ENCODE measurements at regions not wholly inside any gene's neighbourhood (a gene's known extent, or its start where the extent isn't known, plus 50 kb on each side); places are given as distances from the start of the nearest gene placed in this dataset.

DNA sequence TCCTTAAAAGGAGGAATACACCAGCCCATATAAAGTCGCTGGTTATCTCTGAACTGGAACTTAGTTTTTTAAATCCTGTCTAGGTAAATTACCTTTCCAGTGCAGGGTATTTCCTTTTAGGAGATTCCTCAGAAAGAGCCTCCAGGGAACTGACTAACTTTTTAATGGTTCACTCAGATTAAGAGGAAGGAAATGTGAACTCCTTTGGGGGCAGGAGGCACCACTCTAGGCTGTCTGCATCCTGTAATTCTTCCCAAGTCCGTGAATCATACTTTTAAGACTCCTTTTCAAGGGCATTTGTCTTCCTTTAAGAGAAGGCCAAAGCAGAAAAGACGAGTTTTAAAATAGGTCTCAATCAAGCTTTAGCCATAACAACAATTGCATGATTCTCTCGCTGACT lies 871.2 kb upstream of the NR2F2 start:
- Histone ChIP-seq H3K36me3 (replicated peaks in 1 of 2; ENCODE audit: insufficient read depth in 1 of 2, low read depth in 2 of 2) (no peaks in the 10 kb centered on the region), H3K27me3 (peaks cover 0 to 4% of the 10 kb centered on the region in 2 donors), H3K4me3 (no peak overlapping the region), H3K27ac (no peak overlapping the region), H3K9me3 (no peaks in the 10 kb centered on the region), H3K4me1 (peaks cover 4% of the 10 kb centered on the region)
- ATAC-seq (no peak), DNase-seq (no peak)
- 47 to 62% methylated on average over 4 of the region's 4 CpGs for WGBS, 2 donors
- TF ChIP-seq, protein P1, sequence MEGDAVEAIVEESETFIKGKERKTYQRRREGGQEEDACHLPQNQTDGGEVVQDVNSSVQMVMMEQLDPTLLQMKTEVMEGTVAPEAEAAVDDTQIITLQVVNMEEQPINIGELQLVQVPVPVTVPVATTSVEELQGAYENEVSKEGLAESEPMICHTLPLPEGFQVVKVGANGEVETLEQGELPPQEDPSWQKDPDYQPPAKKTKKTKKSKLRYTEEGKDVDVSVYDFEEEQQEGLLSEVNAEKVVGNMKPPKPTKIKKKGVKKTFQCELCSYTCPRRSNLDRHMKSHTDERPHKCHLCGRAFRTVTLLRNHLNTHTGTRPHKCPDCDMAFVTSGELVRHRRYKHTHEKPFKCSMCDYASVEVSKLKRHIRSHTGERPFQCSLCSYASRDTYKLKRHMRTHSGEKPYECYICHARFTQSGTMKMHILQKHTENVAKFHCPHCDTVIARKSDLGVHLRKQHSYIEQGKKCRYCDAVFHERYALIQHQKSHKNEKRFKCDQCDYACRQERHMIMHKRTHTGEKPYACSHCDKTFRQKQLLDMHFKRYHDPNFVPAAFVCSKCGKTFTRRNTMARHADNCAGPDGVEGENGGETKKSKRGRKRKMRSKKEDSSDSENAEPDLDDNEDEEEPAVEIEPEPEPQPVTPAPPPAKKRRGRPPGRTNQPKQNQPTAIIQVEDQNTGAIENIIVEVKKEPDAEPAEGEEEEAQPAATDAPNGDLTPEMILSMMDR (IDR thresholded peaks at IDR 0.05), result no peak
- TF ChIP-seq POLR2A (IDR thresholded peaks at IDR 0.05), result no peak
- intact Hi-C loops (cut with DNase I), result no loop called here

DNA sequence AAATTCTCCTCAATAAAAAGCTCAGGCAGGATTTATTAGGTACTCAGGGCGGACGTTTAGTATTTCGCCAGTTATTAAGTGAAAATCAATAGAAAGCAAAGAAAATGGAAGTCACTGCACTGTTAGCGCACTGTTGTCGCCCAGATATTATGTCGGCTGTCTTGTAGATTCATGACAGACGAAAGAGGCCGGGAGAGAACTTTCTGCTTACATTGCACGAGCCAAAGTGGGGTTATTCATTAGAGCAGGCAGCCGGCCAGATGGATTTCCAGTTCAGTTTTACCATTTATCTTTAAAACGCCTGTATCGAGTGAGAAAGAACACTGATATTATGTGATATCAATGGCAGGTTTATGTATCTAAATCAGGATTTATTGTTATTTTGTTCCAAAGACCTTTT lies 866.0 kb upstream of the NR2F2 start:
- ATAC-seq, result peak; percentile 65
- no peaks in the 10 kb centered on the region for H3K9me3 ChIP-seq
- peaks cover 4% of the 10 kb centered on the region for H3K4me1 ChIP-seq
- 9 to 14% methylated on average over 12 of the region's 12 CpGs for WGBS, 2 donors
- peak overlapping the region in 2 of 4 donors; percentile 23 to 48 for H3K27ac ChIP-seq
- no peaks in the 10 kb centered on the region for H3K27me3 ChIP-seq
- TF ChIP-seq POLR2A (IDR thresholded peaks at IDR 0.05), result no peak
- peak; percentile 24 to 54 (median 39) for DNase-seq
- intact Hi-C loops (cut with DNase I), result no loop called here
- no peaks in the 10 kb centered on the region for H3K36me3 ChIP-seq (replicated peaks in 1 of 2; ENCODE audit: insufficient read depth in 1 of 2, low read depth in 2 of 2)
- no peak overlapping the region for H3K4me3 ChIP-seq

DNA sequence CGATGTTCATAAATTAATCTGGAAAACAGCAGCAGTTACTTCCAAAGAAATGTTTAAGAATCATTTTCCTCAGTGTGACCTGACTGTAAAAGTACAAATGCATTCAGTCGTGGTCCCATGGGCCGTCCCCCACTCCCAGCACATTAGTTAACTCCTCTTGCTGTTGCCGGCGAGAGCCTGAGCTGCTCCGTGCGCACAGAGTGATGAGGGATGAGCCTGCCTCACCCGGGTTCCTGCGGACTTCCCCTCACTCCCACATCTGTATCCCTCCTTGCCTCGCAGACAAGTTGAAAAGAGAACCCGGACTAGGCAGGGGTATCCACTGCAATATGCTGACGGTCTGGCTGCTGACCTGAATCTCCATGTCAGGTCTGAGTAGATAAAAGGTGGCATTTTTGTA lies 861.7 kb upstream of the NR2F2 start:
- 58 to 72% methylated on average over 12 of the region's 12 CpGs for WGBS, 2 donors
- Histone ChIP-seq H3K4me3 (no peak overlapping the region), H3K36me3 (replicated peaks in 1 of 2; ENCODE audit: insufficient read depth in 1 of 2, low read depth in 2 of 2) (no peaks in the 10 kb centered on the region), H3K27me3 (no peaks in the 10 kb centered on the region), H3K4me1 (no peaks in the 10 kb centered on the region), H3K9me3 (no peaks in the 10 kb centered on the region), H3K27ac (no peak overlapping the region)
- no peak for TF ChIP-seq POLR2A (IDR thresholded peaks at IDR 0.05)
- TF ChIP-seq, protein P1 (IDR thresholded peaks at IDR 0.05), result no peak
- ATAC-seq (no peak), DNase-seq (no peak)
- intact Hi-C loops (cut with DNase I), result no loop called here

DNA sequence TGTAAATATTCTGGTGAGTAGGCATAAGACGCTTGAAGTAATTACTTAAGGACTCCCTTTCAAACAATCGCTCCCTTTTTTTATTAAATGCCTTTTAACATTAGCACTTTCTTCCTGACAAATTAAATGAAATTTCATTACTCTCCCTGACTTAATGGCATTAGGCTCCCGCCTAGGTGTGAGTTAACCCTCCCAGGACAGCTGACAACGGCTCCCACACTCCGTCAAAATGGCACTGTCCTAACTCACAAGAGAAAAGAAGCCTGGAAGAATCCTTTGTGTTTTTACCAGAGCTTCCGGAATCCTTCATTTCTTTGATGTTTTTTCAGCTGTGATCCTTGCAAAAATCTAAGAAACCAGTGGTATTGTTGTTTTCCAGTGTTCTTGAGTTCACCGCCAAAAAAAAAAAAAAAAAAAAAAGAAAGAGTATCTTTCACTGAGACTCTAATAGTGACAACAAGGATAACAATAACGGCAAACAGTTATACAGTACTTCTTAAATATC lies 861.0 kb upstream of the NR2F2 start:
- ATAC-seq (no peak), DNase-seq (no peak)
- Histone ChIP-seq H3K27me3 (no peaks in the 10 kb centered on the region), H3K9me3 (no peaks in the 10 kb centered on the region), H3K4me3 (no peak overlapping the region), H3K36me3 (replicated peaks in 1 of 2; ENCODE audit: insufficient read depth in 1 of 2, low read depth in 2 of 2) (no peaks in the 10 kb centered on the region), H3K4me1 (no peaks in the 10 kb centered on the region), H3K27ac (no peak overlapping the region)
- intact Hi-C loops (cut with DNase I), result no loop called here
- 49 to 50% methylated on average over 8 of the region's 8 CpGs for WGBS, 2 donors
- TF ChIP-seq, protein P1 (IDR thresholded peaks at IDR 0.05), result no peak
- TF ChIP-seq POLR2A (IDR thresholded peaks at IDR 0.05), result no peak

DNA sequence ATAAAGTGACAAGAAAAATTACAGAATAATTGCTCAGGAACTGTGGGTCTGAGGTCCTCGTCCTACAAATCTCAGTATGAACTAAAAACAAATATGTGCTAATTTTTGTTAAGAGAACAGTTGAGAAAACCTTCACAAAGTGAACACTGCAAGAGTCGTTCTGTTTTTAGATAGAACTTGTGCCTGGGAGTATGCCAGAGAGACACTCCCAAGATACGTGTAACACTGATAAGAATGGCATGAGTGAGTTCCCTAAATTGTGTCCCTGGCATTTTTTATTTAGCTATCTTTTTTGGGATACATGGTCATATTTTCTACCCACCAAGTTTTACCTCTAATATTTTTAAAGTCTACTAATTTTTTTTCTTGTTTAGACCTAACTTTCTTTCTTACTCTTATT lies 860.0 kb upstream of the NR2F2 start:
- no peak overlapping the region for H3K27ac ChIP-seq
- H3K36me3 ChIP-seq (replicated peaks in 1 of 2; ENCODE audit: insufficient read depth in 1 of 2, low read depth in 2 of 2), result no peaks in the 10 kb centered on the region
- no peaks in the 10 kb centered on the region for H3K27me3 ChIP-seq
- ATAC-seq, result no peak
- H3K4me1 ChIP-seq, result no peaks in the 10 kb centered on the region
- intact Hi-C loops (cut with DNase I), result no loop called here
- H3K4me3 ChIP-seq, result no peak overlapping the region
- TF ChIP-seq, protein P1 (IDR thresholded peaks at IDR 0.05), result no peak
- no peak for TF ChIP-seq POLR2A (IDR thresholded peaks at IDR 0.05)
- 20 to 26% methylated on average over 3 of the region's 3 CpGs for WGBS, 2 donors
- no peak for DNase-seq
- H3K9me3 ChIP-seq, result no peaks in the 10 kb centered on the region

All from body of pancreas (tissue), 4 donors.